RWPE2 (cell line): ENCODE measurements at regions not wholly inside any gene's neighbourhood (a gene's known extent, or its start where the extent isn't known, plus 50 kb on each side); places are given as distances from the start of the nearest gene placed in this dataset.

ENCODE experiments used
- ATAC-seq: fragments of 200-7000 bp; cut with Tn5 transposase; 3 replicates; pipeline ENCODE4 v1.9.1; 2021; ENCODE audit warnings: low read depth
- DNase-seq: peaks from one replicate; pipeline ENCODE4 v3.0.0-alpha.2; 2020; ENCODE audit warnings: low spot score
- H3K27ac ChIP-seq: fragments of 450-650 bp; 2 replicates; pipeline ENCODE4 v1.5.1; 2017; ENCODE audit warnings: mild to moderate bottlenecking; ENCODE audit not compliant: poor library complexity, severe bottlenecking
- H3K27me3 ChIP-seq: fragments of 250-450 bp; sonication (Bioruptor Pico); 2 replicates; pipeline ENCODE4 v1.5.1; 2021; ENCODE audit warnings: mild to moderate bottlenecking, moderate library complexity; ENCODE audit not compliant: insufficient read depth, poor library complexity, severe bottlenecking
- H3K36me3 ChIP-seq: fragments of 250-450 bp; sonication (Bioruptor Pico); 2 replicates; pipeline ENCODE4 v1.5.1; 2020; ENCODE audit warnings: low read depth, mild to moderate bottlenecking, moderate library complexity
- H3K4me1 ChIP-seq: fragments of 250-450 bp; sonication (Bioruptor Pico); 2 replicates; pipeline ENCODE4 v1.5.1; 2021; ENCODE audit warnings: mild to moderate bottlenecking, moderate library complexity; ENCODE audit not compliant: insufficient read depth, poor library complexity, severe bottlenecking
- H3K4me3 ChIP-seq: fragments of 250-450 bp; sonication (Bioruptor Pico); 2 replicates; pipeline ENCODE4 v1.5.1; 2021; ENCODE audit warnings: mild to moderate bottlenecking, moderate library complexity; ENCODE audit not compliant: severe bottlenecking
- H3K9me3 ChIP-seq: fragments of 250-450 bp; sonication (Bioruptor Pico); 2 replicates; pipeline ENCODE4 v1.5.1; 2021; ENCODE audit warnings: mild to moderate bottlenecking, moderate library complexity; ENCODE audit not compliant: severe bottlenecking
- CTCF ChIP-seq: fragments of 450-650 bp; IDR thresholded peaks from one replicate; pipeline ENCODE4 v1.5.1; 2017; ENCODE audit warnings: mild to moderate bottlenecking, moderate library complexity; ENCODE audit not compliant: poor library complexity, severe bottlenecking

GRCh38 chr20:50311308-50312001, 120.8 kb downstream of the CEBPB start:
- Histone ChIP-seq H3K36me3 (no peaks in the 10 kb centered on the region), H3K9me3 (no peaks in the 10 kb centered on the region), H3K27ac (peak overlapping the region; percentile 80), H3K4me1 (peaks cover 35% of the 10 kb centered on the region), H3K27me3 (no peaks in the 10 kb centered on the region), H3K4me3 (no peak overlapping the region)
- DNase-seq = peak; percentile 80
- no peak for TF ChIP-seq CTCF
- ATAC-seq = no peak

- Histone ChIP-seq H3K27me3 (no peaks in the 10 kb centered on the region), H3K4me3 (no peak overlapping the region), H3K9me3 (no peaks in the 10 kb centered on the region), H3K4me1 (peaks cover 35% of the 10 kb centered on the region), H3K27ac (peak overlapping the region; percentile 80), H3K36me3 (no peaks in the 10 kb centered on the region)
- DNase-seq (peak; percentile 67), ATAC-seq (no peak)
- no peak for TF ChIP-seq CTCF
These were observed 121.5 kb downstream of the CEBPB start for GRCh38 chr20:50312002-50312681.

GRCh38 chr20:50312682-50313521, 122.3 kb downstream of the CEBPB start:
- no peaks in the 10 kb centered on the region for H3K9me3 ChIP-seq
- no peaks in the 10 kb centered on the region for H3K27me3 ChIP-seq
- H3K4me1 ChIP-seq = peaks cover 35% of the 10 kb centered on the region
- no peak for TF ChIP-seq CTCF
- DNase-seq = peak; percentile 98
- H3K4me3 ChIP-seq = no peak overlapping the region
- peak; percentile 53 for ATAC-seq
- peak overlapping the region; percentile 80 for H3K27ac ChIP-seq
- no peaks in the 10 kb centered on the region for H3K36me3 ChIP-seq

GRCh38 chr20:50313522-50313820, 122.8 kb downstream of the CEBPB start:
- Histone ChIP-seq H3K9me3 (no peaks in the 10 kb centered on the region), H3K4me1 (peaks cover 30% of the 10 kb centered on the region), H3K36me3 (no peaks in the 10 kb centered on the region), H3K27ac (peak overlapping the region; percentile 80), H3K27me3 (no peaks in the 10 kb centered on the region), H3K4me3 (no peak overlapping the region)
- no peak for TF ChIP-seq CTCF
- DNase-seq (no peak), ATAC-seq (no peak)
